H1 (cell line): ENCODE measurements at regions not wholly inside any gene's neighbourhood (a gene's known extent, or its start where the extent isn't known, plus 50 kb on each side); places are given as distances from the start of the nearest gene placed in this dataset.

ENCODE experiments used
- CTCF ChIA-PET: fragments of 300-600 bp; sonication (Branson Sonifier 250); formaldehyde crosslinking; loops from one replicate; lab custom pipeline; 2021; ENCODE audit not compliant: partially characterized antibody; lab: Charles Lee
- POLR2A ChIA-PET: fragments of 300-600 bp; sonication (Branson Sonifier 250); formaldehyde crosslinking; loops from one replicate; lab custom pipeline; 2021; ENCODE audit warnings: inconsistent platforms; ENCODE audit not compliant: partially characterized antibody; lab: Charles Lee
- DNase-seq, 2 experiments: peaks; one replicate each; pipeline versions ENCODE4 v3.0.0 to v3.0.0-alpha.2; 2010 to 2022; ENCODE audit warnings: low spot score in 2 of 2, low read depth in 1 of 2, mixed read lengths in 1 of 2
- FAIRE-seq: peaks from 2 replicates; lab custom pipeline; 2011; peaks lifted over from hg19 to GRCh38; lab: Jason Lieb, UNC
- H2AFZ ChIP-seq: 2 replicates; pipeline ENCODE4 v1.8.1; 2012; ENCODE audit warnings: low read length, inconsistent platforms
- H2AK5ac ChIP-seq: 2 replicates; pipeline ENCODE4 v1.6.1; 2013; ENCODE audit warnings: low read depth, low read length
- H2BK120ac ChIP-seq: replicated peaks from 2 replicates; pipeline ENCODE3; 2013; ENCODE audit warnings: low read depth, low read length, inconsistent platforms
- H2BK12ac ChIP-seq: 2 replicates; pipeline ENCODE4 v1.6.1; 2013; ENCODE audit warnings: low read depth, low read length
- H2BK15ac ChIP-seq: 2 replicates; pipeline ENCODE4 v1.6.1; 2013; ENCODE audit warnings: low read length
- H2BK20ac ChIP-seq: 2 replicates; pipeline ENCODE4 v1.6.1; 2013; ENCODE audit warnings: low read length
- H2BK5ac ChIP-seq: 2 replicates; pipeline ENCODE4 v1.6.1; 2013; ENCODE audit warnings: low read depth, low read length
- H3K14ac ChIP-seq: 2 replicates; pipeline ENCODE4 v1.6.1; 2013; ENCODE audit warnings: inconsistent platforms; ENCODE audit not compliant: insufficient read length
- H3K18ac ChIP-seq: 2 replicates; pipeline ENCODE4 v1.6.1; 2013; ENCODE audit warnings: low read length; ENCODE audit errors: extremely low read depth
- H3K23ac ChIP-seq: 2 replicates; pipeline ENCODE4 v1.6.1; 2013; ENCODE audit warnings: inconsistent platforms; ENCODE audit not compliant: insufficient read length
- H3K23me2 ChIP-seq: 2 replicates; pipeline ENCODE4 v1.6.1; 2013; ENCODE audit warnings: low read depth, low read length
- H3K27ac ChIP-seq: 2 replicates; pipeline ENCODE4 v1.6.1; 2011; ENCODE audit warnings: low read depth, low read length, inconsistent platforms
- H3K27me3 ChIP-seq, 4 experiments: replicated peaks in 1 of 4; 1 replicate in 1 of 4; 2 replicates in 3 of 4; pipeline versions ENCODE4 v1.6.1 to v1.8.1; 2011 to 2013; ENCODE audit warnings: low read length in 3 of 4, mild to moderate bottlenecking in 3 of 4, inconsistent platforms in 2 of 4, mixed read lengths in 2 of 4, moderate library complexity in 1 of 4; ENCODE audit not compliant: control insufficient read depth in 3 of 4, insufficient read depth in 3 of 4; ENCODE audit errors: extremely low read depth in 1 of 4
- H3K36me3 ChIP-seq, 4 experiments: 2 replicates each; pipeline versions ENCODE4 v1.6.1 to v1.8.1; 2011 to 2013; ENCODE audit warnings: mild to moderate bottlenecking in 4 of 4, low read length in 3 of 4, moderate library complexity in 2 of 4, control low read depth in 1 of 4, inconsistent platforms in 1 of 4; ENCODE audit not compliant: insufficient read depth in 4 of 4, control insufficient read depth in 2 of 4
- H3K4ac ChIP-seq: replicated peaks from 2 replicates; pipeline ENCODE3; 2013; ENCODE audit warnings: low read length, low read depth, mixed read lengths, inconsistent platforms; ENCODE audit not compliant: insufficient read length
- H3K4me1 ChIP-seq, 4 experiments: replicated peaks in 1 of 4; 1 replicate in 1 of 4; 2 replicates in 3 of 4; pipeline versions ENCODE4 v1.6.1 to v1.8.1; 2011 to 2013; ENCODE audit warnings: low read length in 3 of 4, inconsistent platforms in 2 of 4, mixed read lengths in 1 of 4; ENCODE audit not compliant: insufficient read depth in 4 of 4, control insufficient read depth in 3 of 4
- H3K4me2 ChIP-seq, 2 experiments: 2 replicates each; pipeline versions ENCODE4 v1.6.1 to v1.8.1; 2011 to 2013; ENCODE audit warnings: low read depth in 2 of 2, low read length in 2 of 2, control low read depth in 1 of 2, inconsistent platforms in 1 of 2, mild to moderate bottlenecking in 1 of 2; ENCODE audit not compliant: insufficient read depth in 1 of 2
- H3K4me3 ChIP-seq, 4 experiments: fragments of 200-600, 300-600 bp in 1 of 4; sonication (generic), shearing (Covaris generic), sonication (Bioruptor Twin) in 1 of 4; 2 replicates each; pipeline versions ENCODE4 v1.5.1 to v1.8.1; 2011 to 2016; ENCODE audit warnings: low read length in 4 of 4, low read depth in 3 of 4, control low read depth in 2 of 4, inconsistent platforms in 2 of 4, mild to moderate bottlenecking in 2 of 4, mixed read lengths in 1 of 4, moderate library complexity in 1 of 4; ENCODE audit not compliant: insufficient read depth in 2 of 4; ENCODE audit errors: extremely low read depth in 1 of 4
- H3K56ac ChIP-seq: replicated peaks from 2 replicates; pipeline ENCODE3; 2013; ENCODE audit warnings: low read depth, mild to moderate bottlenecking, mixed read lengths, low read length, inconsistent platforms; ENCODE audit not compliant: insufficient read length
- H3K79me1 ChIP-seq: 2 replicates; pipeline ENCODE4 v1.6.1; 2013; ENCODE audit warnings: low read depth, low read length, control low read depth
- H3K79me2 ChIP-seq, 2 experiments: 2 replicates each; pipeline versions ENCODE4 v1.6.1 to v1.8.1; 2012 to 2013; ENCODE audit warnings: low read length in 2 of 2, mild to moderate bottlenecking in 2 of 2, inconsistent platforms in 1 of 2; ENCODE audit not compliant: insufficient read depth in 2 of 2, control insufficient read depth in 1 of 2
- H3K9ac ChIP-seq, 4 experiments: replicated peaks in 1 of 4; 1 replicate in 1 of 4; 2 replicates in 3 of 4; pipeline versions ENCODE4 v1.6.1 to v1.8.1; 2011 to 2013; ENCODE audit warnings: low read depth in 3 of 4, low read length in 3 of 4, control low read depth in 2 of 4, mild to moderate bottlenecking in 2 of 4, moderate library complexity in 2 of 4, inconsistent platforms in 1 of 4; ENCODE audit errors: extremely low read depth in 1 of 4
- H3K9me3 ChIP-seq, 2 experiments: 2 replicates each; pipeline versions ENCODE4 v1.6.1 to v1.8.1; 2012 to 2013; ENCODE audit warnings: mild to moderate bottlenecking in 2 of 2, moderate library complexity in 2 of 2, control low read depth in 1 of 2, inconsistent platforms in 1 of 2, low read depth in 1 of 2, low read length in 1 of 2, mixed read lengths in 1 of 2; ENCODE audit not compliant: insufficient read depth in 2 of 2
- H4K20me1 ChIP-seq, 2 experiments: replicated peaks in 1 of 2; 2 replicates each; pipeline versions ENCODE3 to v1.8.1; 2011 to 2013; ENCODE audit warnings: inconsistent platforms in 2 of 2, low read length in 2 of 2, mild to moderate bottlenecking in 1 of 2; ENCODE audit not compliant: insufficient read depth in 2 of 2, control insufficient read depth in 1 of 2
- H4K5ac ChIP-seq: 2 replicates; pipeline ENCODE4 v1.6.1; 2013; ENCODE audit warnings: low read length, low read depth, mixed read lengths, inconsistent platforms; ENCODE audit not compliant: insufficient read length
- H4K8ac ChIP-seq: 2 replicates; pipeline ENCODE4 v1.8.0; 2013; ENCODE audit warnings: mild to moderate bottlenecking, moderate library complexity, low read length, inconsistent platforms; ENCODE audit not compliant: insufficient read depth; ENCODE audit errors: extremely low read depth
- H4K91ac ChIP-seq: replicated peaks from 2 replicates; pipeline ENCODE3; 2013; ENCODE audit warnings: low read length, mixed read lengths, inconsistent platforms; ENCODE audit not compliant: insufficient read length
- BCL11A ChIP-seq, 2 experiments: IDR thresholded peaks; one replicate each; pipeline ENCODE4 v1.6.1; 2011; ENCODE audit warnings: low read depth in 2 of 2, low read length in 2 of 2, mild to moderate bottlenecking in 2 of 2
- CBX5 ChIP-seq: fragments of 300-800, 300-1000 bp; sonication (generic); IDR thresholded peaks from 2 replicates; pipeline ENCODE4 v1.7.1; 2016; ENCODE audit warnings: antibody characterized with exemption, low read length, low read depth
- CHD1 ChIP-seq: IDR thresholded peaks from 2 replicates; pipeline ENCODE4 v1.6.1; 2012; ENCODE audit warnings: low read depth, low read length, improper control_type of control experiment
- CHD2 ChIP-seq: IDR thresholded peaks from 2 replicates; pipeline ENCODE4 v1.6.1; 2012; ENCODE audit warnings: low read length, improper control_type of control experiment
- CTBP2 ChIP-seq: IDR thresholded peaks from 2 replicates; pipeline ENCODE4 v1.7.0; 2011; ENCODE audit warnings: borderline replicate concordance, mild to moderate bottlenecking, moderate library complexity, mixed read lengths, low read length; ENCODE audit not compliant: insufficient read depth, insufficient read length
- EGR1 ChIP-seq: IDR thresholded peaks from 2 replicates; pipeline ENCODE4 v1.6.1; 2011; ENCODE audit warnings: low read depth, low read length, borderline replicate concordance
- KDM5A ChIP-seq: fragments of 200-600 bp; IDR thresholded peaks from 2 replicates; pipeline ENCODE4 v1.7.1; 2012; ENCODE audit warnings: mild to moderate bottlenecking, low read length, inconsistent platforms, mixed read lengths
- PHF8 ChIP-seq: fragments of 200-600 bp; sonication (generic); conservative IDR thresholded peaks from 2 replicates; pipeline ENCODE4 v1.7.1; 2012; ENCODE audit warnings: low read depth, mild to moderate bottlenecking, inconsistent platforms, low read length, moderate library complexity
- SIRT6 ChIP-seq: IDR thresholded peaks from one replicate; pipeline ENCODE4 v1.7.1; 2012; ENCODE audit warnings: low read length, inconsistent platforms
- SUZ12 ChIP-seq: fragments of 200-600 bp; sonication (generic); IDR thresholded peaks from 2 replicates; pipeline ENCODE4 v1.6.1; 2012; ENCODE audit warnings: mild to moderate bottlenecking, inconsistent platforms, low read length, moderate library complexity, mixed read lengths
- TCF12 ChIP-seq: IDR thresholded peaks from 2 replicates; pipeline ENCODE4 v1.6.1; 2011; ENCODE audit warnings: low read depth, mild to moderate bottlenecking, low read length
- TEAD4 ChIP-seq: IDR thresholded peaks from 2 replicates; pipeline ENCODE4 v1.6.1; 2012; ENCODE audit warnings: low read depth, low read length, inconsistent platforms, mixed read lengths
- USF2 ChIP-seq: IDR thresholded peaks from 2 replicates; pipeline ENCODE4 v1.6.1; 2011; ENCODE audit warnings: low read length, improper control_type of control experiment
- WGBS, 2 experiments: shearing (Covaris generic) in 1 of 2; methylation state at CpG; one replicate each; pipeline versions ENCODE4 v1.1.6 to v1.1.7; 2013 to 2015; ENCODE audit warnings: low lambda C conversion rate in 2 of 2, mixed read lengths in 2 of 2, inconsistent platforms in 1 of 2, low coverage in 1 of 2, missing lambda C conversion rate in 1 of 2; ENCODE audit not compliant: insufficient replicate concordance in 2 of 2, insufficient coverage in 1 of 2, insufficient read length in 1 of 2; ENCODE audit errors: extremely low coverage in 1 of 2, missing lambda C conversion rate in 1 of 2; 5-methylcytosine and 5-hydroxymethylcytosine counted together
- TF ChIP-seq, protein P1 (sequence below): IDR thresholded peaks from 2 replicates; pipeline ENCODE4 v1.6.1; 2012; ENCODE audit warnings: inconsistent platforms

GRCh38 chr15:35833581-35833980, 287.6 kb upstream of the DPH6 start:
- H3K9me3 ChIP-seq = no peaks in the 10 kb centered on the region; a peak in 1 of 4 replicates
- no peaks in the 10 kb centered on the region for H3K79me1 ChIP-seq
- CTCF ChIA-PET = no interaction called here
- no peak overlapping the region for H3K18ac ChIP-seq
- FAIRE-seq (no peak), DNase-seq (no peak)
- no peak overlapping the region for H2BK5ac ChIP-seq
- H4K20me1 ChIP-seq = no peaks in the 10 kb centered on the region
- H4K8ac ChIP-seq = no peak overlapping the region
- H3K56ac ChIP-seq = no peak overlapping the region
- no peak overlapping the region for H2BK12ac ChIP-seq
- H4K91ac ChIP-seq = no peak overlapping the region
- H3K36me3 ChIP-seq = no peaks in the 10 kb centered on the region
- POLR2A ChIA-PET = interaction anchor here (0.6 kb wide), 1 partner anchor 19 kb away, joined by 3 read pairs; no protein-coding TSS in a partner anchor
- no peak overlapping the region for H2BK120ac ChIP-seq
- no peak overlapping the region for H3K4me2 ChIP-seq
- no peaks in the 10 kb centered on the region for H3K79me2 ChIP-seq
- H2AFZ ChIP-seq = no peak overlapping the region
- H3K27me3 ChIP-seq = no peaks in the 10 kb centered on the region
- no peak overlapping the region for H4K5ac ChIP-seq
- no peak overlapping the region for H2AK5ac ChIP-seq
- no peak overlapping the region for H3K23ac ChIP-seq
- no peak overlapping the region for H2BK20ac ChIP-seq
- H3K23me2 ChIP-seq = no peaks in the 10 kb centered on the region
- no peak overlapping the region for H3K4me3 ChIP-seq
- no peak overlapping the region for H3K9ac ChIP-seq
- no peaks in the 10 kb centered on the region for H3K4me1 ChIP-seq
- 91% methylated on average over 1 of the region's 1 CpG; no CpG with 5 or more reads in 1 of the 2 experiments for WGBS, 2 experiments
- H3K27ac ChIP-seq = no peak overlapping the region
- H2BK15ac ChIP-seq = no peak overlapping the region
- no peak overlapping the region for H3K14ac ChIP-seq
- H3K4ac ChIP-seq = no peak overlapping the region
- no peak for TF ChIP-seq CTBP2
- TF ChIP-seq BCL11A (IDR thresholded peaks at IDR 0.05; ENCODE audit: low read depth in 2 of 2, low read length in 2 of 2) = no peak
- TF ChIP-seq SUZ12 = no peak
- TF ChIP-seq SIRT6 = no peak
- TF ChIP-seq, protein P1, sequence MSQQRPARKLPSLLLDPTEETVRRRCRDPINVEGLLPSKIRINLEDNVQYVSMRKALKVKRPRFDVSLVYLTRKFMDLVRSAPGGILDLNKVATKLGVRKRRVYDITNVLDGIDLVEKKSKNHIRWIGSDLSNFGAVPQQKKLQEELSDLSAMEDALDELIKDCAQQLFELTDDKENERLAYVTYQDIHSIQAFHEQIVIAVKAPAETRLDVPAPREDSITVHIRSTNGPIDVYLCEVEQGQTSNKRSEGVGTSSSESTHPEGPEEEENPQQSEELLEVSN = no peak
- TF ChIP-seq CBX5 = no peak
- no peak for TF ChIP-seq CHD2
- TF ChIP-seq PHF8 = no peak
- no peak for TF ChIP-seq USF2
- no peak for TF ChIP-seq KDM5A
- no peak for TF ChIP-seq EGR1
- TF ChIP-seq TCF12 = no peak
- TF ChIP-seq CHD1 = no peak
- TF ChIP-seq TEAD4 = no peak
